Glutamatergic neuron (in vitro differentiated cells): ENCODE measurements at regions not wholly inside any gene's neighbourhood (a gene's known extent, or its start where the extent isn't known, plus 50 kb on each side); places are given as distances from the start of the nearest gene placed in this dataset.
"Not testable (repeated sequence)": the region's sequence is repeated elsewhere in the genome, so short reads cannot be mapped to it uniquely, and the experiment has no call there.

Experiments used
- DNase-seq: peaks from one replicate; pipeline ENCODE4 v3.0.0; 2022
- H3K27ac Mint-ChIP-seq: one replicate; pipeline ENCODE4 v1.8.0; 2020; ENCODE audit warnings: mild to moderate bottlenecking, mixed read lengths, inconsistent platforms; ENCODE audit not compliant: unreplicated experiment
- H3K27me3 Mint-ChIP-seq: one replicate; pipeline ENCODE4 v1.8.0; 2020; ENCODE audit warnings: mild to moderate bottlenecking, moderate library complexity, mixed read lengths, inconsistent platforms; ENCODE audit not compliant: unreplicated experiment
- H3K36me3 Mint-ChIP-seq: one replicate; pipeline ENCODE4 v1.8.0; 2020; ENCODE audit warnings: mild to moderate bottlenecking, mixed read lengths, inconsistent platforms; ENCODE audit not compliant: unreplicated experiment
- H3K4me1 Mint-ChIP-seq: one replicate; pipeline ENCODE4 v1.8.0; 2020; ENCODE audit warnings: mild to moderate bottlenecking, low read depth, mixed read lengths, inconsistent platforms; ENCODE audit not compliant: unreplicated experiment
- H3K4me3 Mint-ChIP-seq: one replicate; pipeline ENCODE4 v1.8.0; 2020; ENCODE audit warnings: mild to moderate bottlenecking, mixed read lengths, inconsistent platforms; ENCODE audit not compliant: unreplicated experiment
- H3K9me3 Mint-ChIP-seq: one replicate; pipeline ENCODE4 v1.8.0; 2020; ENCODE audit warnings: mild to moderate bottlenecking, moderate library complexity, mixed read lengths, inconsistent platforms; ENCODE audit not compliant: unreplicated experiment
- CTCF ChIP-seq: fragments of 200-600 bp; sonication (generic); IDR thresholded peaks from one replicate; pipeline ENCODE4 v1.5.0; 2021; ENCODE audit not compliant: partially characterized antibody, unreplicated experiment

- peaks cover 2% of the 10 kb centered on the region for H3K9me3 Mint-ChIP-seq
- no peaks in the 10 kb centered on the region for H3K4me1 Mint-ChIP-seq
- H3K4me3 Mint-ChIP-seq, result no peak overlapping the region
- no peak for DNase-seq
- TF ChIP-seq CTCF, result no peak
- H3K27ac Mint-ChIP-seq, result no peak overlapping the region
- H3K27me3 Mint-ChIP-seq, result peaks cover 3% of the 10 kb centered on the region
- peaks cover 4% of the 10 kb centered on the region for H3K36me3 Mint-ChIP-seq
Observed at GRCh38 chr16:66176731-66177130, 189.8 kb upstream of the CDH5 start.

DNA sequence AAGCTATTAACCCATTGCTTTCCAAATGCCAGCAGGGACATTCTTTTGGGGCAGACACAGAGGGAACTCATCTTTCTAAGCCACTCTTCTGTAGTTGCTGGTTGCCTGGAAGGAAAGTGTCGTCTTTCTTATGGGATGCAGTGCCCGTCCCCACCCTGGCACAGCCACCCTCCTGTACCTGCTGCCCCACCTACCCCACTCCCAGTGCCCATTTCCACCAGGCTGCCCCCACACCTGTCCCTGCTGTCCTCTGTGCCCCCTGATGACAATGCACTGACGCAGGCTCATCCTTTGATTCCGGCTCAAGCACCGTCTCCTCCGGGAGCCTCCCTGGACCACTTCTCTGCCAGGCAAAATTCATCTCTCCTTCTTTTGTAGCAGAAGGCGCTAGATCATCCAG lies 190.4 kb upstream of the CDH5 start:
- DNase-seq, result no peak
- H3K36me3 Mint-ChIP-seq, result peaks cover 4% of the 10 kb centered on the region
- TF ChIP-seq CTCF, result no peak
- H3K4me3 Mint-ChIP-seq, result no peak overlapping the region
- peaks cover 2% of the 10 kb centered on the region for H3K27me3 Mint-ChIP-seq
- no peaks in the 10 kb centered on the region for H3K4me1 Mint-ChIP-seq
- H3K9me3 Mint-ChIP-seq, result peaks cover 2% of the 10 kb centered on the region
- H3K27ac Mint-ChIP-seq, result no peak overlapping the region

GRCh38 chr16:66175636-66176035 lies 190.9 kb upstream of the CDH5 start:
- TF ChIP-seq CTCF, result no peak
- no peak for DNase-seq
- no peak overlapping the region for H3K27ac Mint-ChIP-seq
- H3K36me3 Mint-ChIP-seq, result peaks cover 4% of the 10 kb centered on the region
- no peaks in the 10 kb centered on the region for H3K4me1 Mint-ChIP-seq
- no peak overlapping the region for H3K4me3 Mint-ChIP-seq
- peaks cover 2% of the 10 kb centered on the region for H3K27me3 Mint-ChIP-seq
- peaks cover 2% of the 10 kb centered on the region for H3K9me3 Mint-ChIP-seq

GRCh38 chr16:66175058-66175457 lies 191.4 kb upstream of the CDH5 start:
- Mint-ChIP-seq H3K4me1 (no peaks in the 10 kb centered on the region), H3K9me3 (peaks cover 2% of the 10 kb centered on the region), H3K4me3 (no peak overlapping the region), H3K27ac (no peak overlapping the region), H3K27me3 (peaks cover 2% of the 10 kb centered on the region), H3K36me3 (peaks cover 4% of the 10 kb centered on the region)
- TF ChIP-seq CTCF, result no peak
- DNase-seq, result no peak

- not testable (repeated sequence) for H3K4me3 Mint-ChIP-seq, H3K27ac Mint-ChIP-seq, H3K27me3 Mint-ChIP-seq, H3K36me3 Mint-ChIP-seq, H3K9me3 Mint-ChIP-seq, DNase-seq, H3K4me1 Mint-ChIP-seq
Observed at GRCh38 chr16:66173796-66174195, 192.7 kb upstream of the CDH5 start.

GRCh38 chr16:66173181-66173580 lies 193.3 kb upstream of the CDH5 start:
- not testable (repeated sequence) for H3K4me1 Mint-ChIP-seq, H3K9me3 Mint-ChIP-seq, H3K27me3 Mint-ChIP-seq, H3K36me3 Mint-ChIP-seq, DNase-seq, H3K4me3 Mint-ChIP-seq, H3K27ac Mint-ChIP-seq
